Testis (tissue), 2 donors: ENCODE measurements at regions not wholly inside any gene's neighbourhood (a gene's known extent, or its start where the extent isn't known, plus 50 kb on each side); places are given as distances from the start of the nearest gene placed in this dataset.

Experiments used
- DNase-seq: peaks from one replicate; pipeline ENCODE4 v3.0.0-alpha.2; 2019
- H3K27ac ChIP-seq, 2 donors: fragments of 200-600 bp; sonication (generic); one replicate each; pipeline ENCODE4 v1.5.1; 2019
- H3K27me3 ChIP-seq: fragments of 200-600 bp; sonication (generic); one replicate; pipeline ENCODE4 v1.5.1; 2019
- H3K36me3 ChIP-seq: fragments of 200-600 bp; sonication (generic); one replicate; pipeline ENCODE4 v1.5.1; 2017; ENCODE audit warnings: low read depth; ENCODE audit errors: missing control alignments
- H3K4me1 ChIP-seq: fragments of 200-600 bp; sonication (generic); one replicate; pipeline ENCODE4 v1.5.1; 2019
- H3K4me3 ChIP-seq, 2 donors: fragments of 200-600 bp; sonication (generic); one replicate each; pipeline ENCODE4 v1.5.1; 2017 to 2019
- H3K9me3 ChIP-seq: fragments of 200-600 bp; sonication (generic); one replicate; pipeline ENCODE4 v1.5.1; 2017
- CTCF ChIP-seq, 3 experiments: fragments of 450-650 bp in 2 of 3; fragments of 200-600 bp in 1 of 3; sonication (generic) in 1 of 3; IDR thresholded peaks; one replicate each; pipeline ENCODE4 v1.5.1; 2016 to 2019; ENCODE audit warnings: antibody characterized with exemption in 3 of 3, mild to moderate bottlenecking in 2 of 3, moderate library complexity in 1 of 3
- POLR2A ChIP-seq: fragments of 450-650 bp; IDR thresholded peaks from one replicate; pipeline ENCODE4 v1.6.1; 2017; ENCODE audit warnings: antibody characterized with exemption, mild to moderate bottlenecking, moderate library complexity
- WGBS, 2 donors: methylation state at CpG; one replicate each; pipeline ENCODE4 v1.1.5; 2018; 5-methylcytosine and 5-hydroxymethylcytosine counted together
- intact Hi-C: fragments of 100-400 bp; cut with DNase I; formaldehyde crosslinking; loops from one replicate; pipeline ENCODE4 v1.15.1; 2023; ENCODE audit warnings: low total_unique reads

DNA sequence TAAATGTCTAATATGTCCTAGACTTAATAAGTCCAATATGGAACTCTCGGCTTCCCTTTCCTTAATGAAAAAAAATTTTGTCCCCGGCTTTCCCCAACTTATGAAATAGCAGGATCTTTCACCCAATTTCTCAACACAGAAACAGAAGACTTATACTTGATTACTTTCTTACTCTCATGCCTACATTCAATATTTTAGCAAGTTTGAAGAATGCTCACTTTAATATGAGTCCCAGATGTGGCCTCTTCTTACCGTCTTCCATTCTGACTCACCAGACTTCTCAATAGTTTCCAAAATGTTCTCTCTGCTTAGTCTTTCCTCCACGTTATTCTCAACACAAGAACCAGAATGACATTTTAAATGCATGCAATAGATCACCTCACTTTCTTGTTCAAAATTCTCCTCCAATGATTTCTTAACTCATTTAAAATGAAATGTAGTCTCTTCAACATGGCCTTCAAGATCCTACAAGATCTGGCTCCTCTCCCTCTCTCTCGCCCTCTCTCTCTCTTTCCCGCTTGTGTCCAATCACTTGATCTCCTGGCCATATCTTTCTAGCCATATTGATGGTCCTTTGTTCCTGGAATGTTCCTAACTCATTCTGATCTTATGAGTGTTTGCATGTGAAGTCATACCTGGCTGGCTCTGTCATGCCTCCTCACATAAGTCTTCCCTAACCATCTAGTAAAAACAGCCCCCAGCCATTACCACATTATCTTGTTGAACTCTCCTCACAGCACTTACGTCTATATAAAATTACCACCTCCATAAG lies 119.7 kb upstream of the FAM3C start:
- H3K36me3 ChIP-seq = no peaks in the 10 kb centered on the region
- intact Hi-C loops = no loop called here
- H3K27me3 ChIP-seq = no peaks in the 10 kb centered on the region
- no peak overlapping the region for H3K27ac ChIP-seq
- WGBS, 2 donors = 91 to 94% methylated on average over 7 of the region's 7 CpGs
- no peak for TF ChIP-seq CTCF (IDR thresholded peaks at IDR 0.05)
- TF ChIP-seq POLR2A = no peak
- H3K4me3 ChIP-seq = no peak overlapping the region
- H3K4me1 ChIP-seq = no peaks in the 10 kb centered on the region
- H3K9me3 ChIP-seq = no peaks in the 10 kb centered on the region
- no peak for DNase-seq

DNA sequence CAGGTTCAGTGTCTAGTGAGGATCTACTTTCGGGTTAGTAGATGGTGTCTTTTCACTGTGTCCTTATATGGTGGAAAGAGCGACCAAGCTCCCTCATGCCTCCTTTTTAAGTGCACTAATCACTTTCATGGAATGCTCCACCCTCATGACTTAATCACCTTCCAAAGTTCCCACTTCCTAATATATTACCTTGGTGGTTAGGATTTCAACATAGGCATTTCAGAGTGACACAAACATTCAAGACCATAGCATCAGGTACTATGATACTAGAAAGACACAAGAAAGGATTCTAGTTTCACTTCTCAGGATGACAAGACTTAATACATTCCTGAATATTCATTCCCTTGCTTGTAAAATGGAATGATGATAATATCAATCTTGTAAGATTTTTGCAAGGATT lies 119.1 kb upstream of the FAM3C start:
- 94% methylated on average over 2 of the region's 2 CpGs for WGBS, 2 donors
- TF ChIP-seq POLR2A (no peak), CTCF (IDR thresholded peaks at IDR 0.05) (no peak)
- H3K27me3 ChIP-seq = no peaks in the 10 kb centered on the region

GRCh38 chr7:121513105-121513504 lies 117.0 kb upstream of the FAM3C start:
- Histone ChIP-seq H3K27ac (no peak overlapping the region), H3K4me1 (no peaks in the 10 kb centered on the region), H3K36me3 (no peaks in the 10 kb centered on the region), H3K27me3 (no peaks in the 10 kb centered on the region), H3K9me3 (no peaks in the 10 kb centered on the region), H3K4me3 (no peak overlapping the region)
- TF ChIP-seq CTCF (IDR thresholded peaks at IDR 0.05) (no peak), POLR2A (no peak)
- intact Hi-C loops = no loop called here
- DNase-seq = no peak
- 88 to 92% methylated on average over 1 of the region's 1 CpG for WGBS, 2 donors

More for the DNA sequence above, 119.1 kb upstream of the FAM3C start:
- no peak for DNase-seq
- Histone ChIP-seq H3K27ac (no peak overlapping the region), H3K9me3 (no peaks in the 10 kb centered on the region), H3K4me3 (no peak overlapping the region), H3K36me3 (no peaks in the 10 kb centered on the region), H3K4me1 (no peaks in the 10 kb centered on the region)
- intact Hi-C loops = no loop called here

DNA sequence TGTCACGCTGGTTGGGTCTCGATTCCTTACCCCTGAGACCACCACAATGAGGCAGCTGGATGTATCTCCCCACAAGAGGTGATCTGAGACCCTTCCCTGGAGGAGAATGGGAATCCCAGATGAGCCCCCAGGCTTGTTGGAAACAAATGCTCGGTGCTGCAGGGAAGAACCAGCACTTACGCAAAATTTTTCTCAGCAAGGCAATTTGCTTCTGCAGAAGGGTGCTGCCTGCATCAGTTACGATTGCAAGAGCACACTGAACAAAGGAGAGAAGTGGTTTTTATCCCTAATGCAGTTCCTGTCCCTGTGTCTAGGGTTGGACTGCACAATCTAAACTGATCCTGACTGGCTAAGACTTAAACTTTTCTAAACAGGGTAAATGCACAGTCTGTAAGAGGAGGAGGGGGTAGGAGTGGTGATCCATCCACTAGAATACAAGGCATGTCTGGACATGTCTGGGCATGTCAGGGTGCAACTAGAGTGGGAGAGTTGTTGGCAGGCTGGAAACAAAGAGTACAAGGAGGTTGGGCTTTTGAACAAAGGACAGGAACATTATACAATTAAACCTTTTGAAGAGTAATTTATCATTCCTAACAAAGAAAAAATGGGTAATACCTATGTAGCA lies 114.9 kb upstream of the FAM3C start:
- Histone ChIP-seq H3K9me3 (no peaks in the 10 kb centered on the region), H3K36me3 (no peaks in the 10 kb centered on the region), H3K27me3 (no peaks in the 10 kb centered on the region), H3K4me3 (no peak overlapping the region), H3K27ac (no peak overlapping the region), H3K4me1 (no peaks in the 10 kb centered on the region)
- WGBS, 2 donors = 84 to 98% methylated on average over 5 of the region's 5 CpGs
- intact Hi-C loops = no loop called here
- no peak for TF ChIP-seq POLR2A
- TF ChIP-seq CTCF (IDR thresholded peaks at IDR 0.05) = no peak
- DNase-seq = no peak

DNA sequence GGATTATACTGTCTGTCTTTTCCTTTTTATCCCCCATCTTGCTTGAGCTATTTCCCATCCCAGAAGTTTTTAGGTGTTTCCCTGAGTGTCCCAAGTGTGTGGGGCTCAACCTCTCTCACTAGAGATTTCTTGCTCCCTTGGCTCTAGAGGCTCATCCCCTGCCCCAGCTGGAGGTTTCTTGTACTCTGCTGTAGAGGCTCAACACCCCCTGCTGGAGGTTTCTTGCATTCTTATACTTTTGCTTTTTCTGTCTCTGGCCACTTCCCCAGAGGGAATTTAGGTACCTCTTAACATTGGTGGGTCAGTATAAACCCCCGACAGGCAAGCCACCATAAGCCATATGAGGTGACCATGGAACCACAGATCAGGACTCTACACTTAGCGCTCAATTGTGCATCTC lies 114.2 kb upstream of the FAM3C start:
- no peaks in the 10 kb centered on the region for H3K4me1 ChIP-seq
- H3K9me3 ChIP-seq = no peaks in the 10 kb centered on the region
- H3K36me3 ChIP-seq = no peaks in the 10 kb centered on the region
- no peak for DNase-seq
- H3K4me3 ChIP-seq = no peak overlapping the region
- no peak for TF ChIP-seq CTCF (IDR thresholded peaks at IDR 0.05)
- no peak for TF ChIP-seq POLR2A
- intact Hi-C loops = no loop called here
- no peak overlapping the region for H3K27ac ChIP-seq
- WGBS, 2 donors = 96 to 100% methylated on average over 2 of the region's 2 CpGs
- no peaks in the 10 kb centered on the region for H3K27me3 ChIP-seq
